IPS-18a (cell line): ENCODE measurements at regions not wholly inside any gene's neighbourhood (a gene's known extent, or its start where the extent isn't known, plus 50 kb on each side); places are given as distances from the start of the nearest gene placed in this dataset.

ENCODE experiments used
- H3K27ac ChIP-seq: one replicate; pipeline ENCODE4 v1.5.1; 2013; ENCODE audit warnings: low read length
- H3K27me3 ChIP-seq: one replicate; pipeline ENCODE4 v1.6.1; 2013; ENCODE audit warnings: mild to moderate bottlenecking, low read length; ENCODE audit not compliant: control insufficient read depth, insufficient read depth
- H3K36me3 ChIP-seq: one replicate; pipeline ENCODE4 v1.6.1; 2013; ENCODE audit warnings: low read depth, low read length; ENCODE audit not compliant: control insufficient read depth
- H3K4me1 ChIP-seq: one replicate; pipeline ENCODE4 v1.6.1; 2013; ENCODE audit warnings: low read depth, low read length; ENCODE audit not compliant: control insufficient read depth
- H3K4me3 ChIP-seq: one replicate; pipeline ENCODE4 v1.5.1; 2013; ENCODE audit warnings: low read length
- H3K9ac ChIP-seq: one replicate; pipeline ENCODE4 v1.6.1; 2013; ENCODE audit warnings: mild to moderate bottlenecking, low read length, moderate library complexity
- H3K9me3 ChIP-seq: one replicate; pipeline ENCODE4 v1.6.1; 2013; ENCODE audit warnings: low read depth, low read length; ENCODE audit not compliant: control insufficient read depth

- no peak overlapping the region for H3K27ac ChIP-seq
- no peaks in the 10 kb centered on the region for H3K36me3 ChIP-seq
- H3K4me3 ChIP-seq: no peak overlapping the region
- H3K9me3 ChIP-seq: no peaks in the 10 kb centered on the region
- no peak overlapping the region for H3K9ac ChIP-seq
- no peaks in the 10 kb centered on the region for H3K27me3 ChIP-seq
- no peaks in the 10 kb centered on the region for H3K4me1 ChIP-seq
These were observed 131.4 kb upstream of the GSE1 start for GRCh38 chr16:85481738-85482137.

GRCh38 chr16:85483424-85483823 is 129.7 kb upstream of the GSE1 start:
- no peaks in the 10 kb centered on the region for H3K4me1 ChIP-seq
- H3K9me3 ChIP-seq: no peaks in the 10 kb centered on the region
- no peaks in the 10 kb centered on the region for H3K36me3 ChIP-seq
- H3K27ac ChIP-seq: no peak overlapping the region
- H3K4me3 ChIP-seq: no peak overlapping the region
- H3K9ac ChIP-seq: no peak overlapping the region
- H3K27me3 ChIP-seq: no peaks in the 10 kb centered on the region

- Histone ChIP-seq H3K27ac (no peak overlapping the region), H3K9me3 (no peaks in the 10 kb centered on the region), H3K4me1 (no peaks in the 10 kb centered on the region), H3K36me3 (no peaks in the 10 kb centered on the region), H3K9ac (no peak overlapping the region), H3K4me3 (no peak overlapping the region), H3K27me3 (no peaks in the 10 kb centered on the region)
These were observed 128.5 kb upstream of the GSE1 start for GRCh38 chr16:85484347-85485300.

GRCh38 chr16:85485379-85485778 is 127.7 kb upstream of the GSE1 start:
- no peak overlapping the region for H3K4me3 ChIP-seq
- no peaks in the 10 kb centered on the region for H3K4me1 ChIP-seq
- no peak overlapping the region for H3K9ac ChIP-seq
- H3K36me3 ChIP-seq: no peaks in the 10 kb centered on the region
- no peaks in the 10 kb centered on the region for H3K27me3 ChIP-seq
- no peak overlapping the region for H3K27ac ChIP-seq
- H3K9me3 ChIP-seq: no peaks in the 10 kb centered on the region

- H3K27me3 ChIP-seq: no peaks in the 10 kb centered on the region
- no peaks in the 10 kb centered on the region for H3K9me3 ChIP-seq
- no peaks in the 10 kb centered on the region for H3K4me1 ChIP-seq
- no peak overlapping the region for H3K4me3 ChIP-seq
- H3K9ac ChIP-seq: no peak overlapping the region
- no peaks in the 10 kb centered on the region for H3K36me3 ChIP-seq
- no peak overlapping the region for H3K27ac ChIP-seq
These were observed 126.7 kb upstream of the GSE1 start for GRCh38 chr16:85486256-85486915.

- no peak overlapping the region for H3K27ac ChIP-seq
- H3K27me3 ChIP-seq: no peaks in the 10 kb centered on the region
- no peaks in the 10 kb centered on the region for H3K9me3 ChIP-seq
- no peak overlapping the region for H3K9ac ChIP-seq
- H3K4me3 ChIP-seq: no peak overlapping the region
- H3K4me1 ChIP-seq: peaks cover 10% of the 10 kb centered on the region
- no peaks in the 10 kb centered on the region for H3K36me3 ChIP-seq
These were observed 124.7 kb upstream of the GSE1 start for GRCh38 chr16:85488414-85488813.

GRCh38 chr16:85490407-85491057 is 122.6 kb upstream of the GSE1 start:
- H3K27ac ChIP-seq: no peak overlapping the region
- H3K9ac ChIP-seq: no peak overlapping the region
- no peaks in the 10 kb centered on the region for H3K9me3 ChIP-seq
- no peaks in the 10 kb centered on the region for H3K27me3 ChIP-seq
- H3K4me1 ChIP-seq: peaks cover 10% of the 10 kb centered on the region
- no peak overlapping the region for H3K4me3 ChIP-seq
- no peaks in the 10 kb centered on the region for H3K36me3 ChIP-seq

- Histone ChIP-seq H3K4me1 (peaks cover 10% of the 10 kb centered on the region), H3K9ac (no peak overlapping the region), H3K27ac (no peak overlapping the region), H3K36me3 (no peaks in the 10 kb centered on the region), H3K9me3 (no peaks in the 10 kb centered on the region), H3K27me3 (no peaks in the 10 kb centered on the region), H3K4me3 (no peak overlapping the region)
These were observed 121.9 kb upstream of the GSE1 start for GRCh38 chr16:85491058-85491771.

- Histone ChIP-seq H3K4me3 (no peak overlapping the region), H3K9me3 (no peaks in the 10 kb centered on the region), H3K4me1 (peaks cover 10% of the 10 kb centered on the region), H3K27ac (no peak overlapping the region), H3K27me3 (no peaks in the 10 kb centered on the region), H3K36me3 (no peaks in the 10 kb centered on the region), H3K9ac (no peak overlapping the region)
These were observed 121.3 kb upstream of the GSE1 start for GRCh38 chr16:85491798-85492294.

- H3K4me3 ChIP-seq: no peak overlapping the region
- H3K9ac ChIP-seq: no peak overlapping the region
- no peaks in the 10 kb centered on the region for H3K27me3 ChIP-seq
- peaks cover 10% of the 10 kb centered on the region for H3K4me1 ChIP-seq
- no peaks in the 10 kb centered on the region for H3K36me3 ChIP-seq
- H3K9me3 ChIP-seq: no peaks in the 10 kb centered on the region
- no peak overlapping the region for H3K27ac ChIP-seq
These were observed 120.7 kb upstream of the GSE1 start for GRCh38 chr16:85492295-85492864.

- H3K4me3 ChIP-seq: no peak overlapping the region
- H3K27me3 ChIP-seq: no peaks in the 10 kb centered on the region
- H3K9me3 ChIP-seq: no peaks in the 10 kb centered on the region
- H3K9ac ChIP-seq: no peak overlapping the region
- H3K4me1 ChIP-seq: peaks cover 10% of the 10 kb centered on the region
- H3K36me3 ChIP-seq: no peaks in the 10 kb centered on the region
- no peak overlapping the region for H3K27ac ChIP-seq
These were observed 118.8 kb upstream of the GSE1 start for GRCh38 chr16:85494315-85494714.
